ENCODE measurements at regions not wholly inside any gene's neighbourhood (a gene's known extent, or its start where the extent isn't known, plus 50 kb on each side); places are given as distances from the start of the nearest gene placed in this dataset.

- TF ChIP-seq PATZ1 (CRISPR knock-in tag; IDR thresholded peaks at IDR 0.05; ENCODE audit: borderline replicate concordance), result no peak
- no peak for TF ChIP-seq TBP (optimal IDR thresholded peaks at IDR 0.05; ENCODE audit: low read depth, low read length)
Observed at GRCh38 chr2:60644951-60645350, 91.5 kb upstream of the BCL11A start (continued).

- H3K9me3 ChIP-seq (replicated peaks; ENCODE audit: control insufficient read depth, insufficient read depth, low read depth, low read length), result no peaks in the 10 kb centered on the region
- intact Hi-C loops (cut with micrococcal nuclease), result no loop called here
- peaks cover 3 to 21% of the 10 kb centered on the region in 2 experiments; a peak in 4 of 5 replicates for H3K27me3 ChIP-seq (ENCODE audit: control insufficient read depth in 2 of 2, insufficient read depth in 2 of 2, low read length in 2 of 2)
- BruUV-seq (replicated peaks), result no TSS peak
- H2AFZ ChIP-seq (ENCODE audit: low read depth, low read length), result no peak overlapping the region
- ChIA-PET POLR2A (interaction anchor here (0.8 kb wide), 1 partner anchor 212 kb away, joined by 4 read pairs; no protein-coding TSS in a partner anchor), CTCF (ENCODE audit: low intra/inter-chr PET ratio) (no interaction called here)
- H4K20me1 ChIP-seq (replicated peaks; ENCODE audit: control insufficient read depth, insufficient read depth, low read length), result no peaks in the 10 kb centered on the region
- H3K9me1 ChIP-seq (ENCODE audit: control insufficient read depth, insufficient read depth, low read length), result no peaks in the 10 kb centered on the region
- H3K27ac ChIP-seq (ENCODE audit: extremely low read depth, low read depth, low read length), result no peak overlapping the region
- H3K36me3 ChIP-seq (ENCODE audit: control insufficient read depth, insufficient read depth, low read length), result no peaks in the 10 kb centered on the region
- no peak overlapping the region for H3K4me3 ChIP-seq
- FAIRE-seq, result no peak
- no peak overlapping the region for H3K9ac ChIP-seq (ENCODE audit: insufficient read depth in 1 of 2, low read depth in 2 of 2, low read length in 2 of 2)
- no peak overlapping the region for H3K4me2 ChIP-seq (ENCODE audit: insufficient read depth, low read length)
- in situ Hi-C loops (cut with MboI), result no loop called here
- ATAC-seq, result no peak
- no peaks in the 10 kb centered on the region for H3K4me1 ChIP-seq (replicated peaks in 1 of 2; ENCODE audit: control insufficient read depth in 2 of 2, insufficient read depth in 2 of 2, low read length in 2 of 2)
- DNase-seq (ENCODE audit: extremely low read depth in 1 of 4, low spot score in 3 of 4), result no peak
- no peaks in the 10 kb centered on the region for H3K79me2 ChIP-seq (ENCODE audit: control insufficient read depth, insufficient read depth, low read length)
- WGBS (ENCODE audit: insufficient coverage, low coverage, missing lambda C conversion rate), result 0% methylated on average over 5 of the region's 5 CpGs
- TF ChIP-seq CHD4 (IDR thresholded peaks at IDR 0.05; ENCODE audit: insufficient read depth, insufficient replicate concordance, low read depth, low read length, poor library complexity, severe bottlenecking), result no peak
- TF ChIP-seq FOSL1 (tag; conservative IDR thresholded peaks at IDR 0.05), result no peak
- no peak for TF ChIP-seq ZNF174 (CRISPR knock-in tag; IDR thresholded peaks at IDR 0.05)
- TF ChIP-seq GTF2F1 (IDR thresholded peaks at IDR 0.05; ENCODE audit: low read depth, low read length), result no peak
- TF ChIP-seq SIX5 (IDR thresholded peaks at IDR 0.05; ENCODE audit: borderline replicate concordance in 1 of 2, insufficient read depth in 1 of 2, low read depth in 1 of 2, low read length in 2 of 2), result no peak
- TF ChIP-seq ZNF785 (CRISPR knock-in tag; IDR thresholded peaks at IDR 0.05), result no peak
- no peak for TF ChIP-seq TFAP4 (CRISPR knock-in tag; IDR thresholded peaks at IDR 0.05; ENCODE audit: borderline replicate concordance)
- TF ChIP-seq MTA1 (IDR thresholded peaks at IDR 0.05; ENCODE audit: borderline replicate concordance), result no peak
- no peak for TF ChIP-seq ZNF133 (CRISPR knock-in tag; IDR thresholded peaks at IDR 0.05)
- no peak for TF ChIP-seq TBP (optimal IDR thresholded peaks at IDR 0.05; ENCODE audit: low read depth, low read length)
- TF ChIP-seq ZNF282 (CRISPR knock-in tag; IDR thresholded peaks at IDR 0.05), result no peak
- TF ChIP-seq ZC3H4 (CRISPR knock-in tag; IDR thresholded peaks at IDR 0.05; ENCODE audit: borderline replicate concordance), result no peak
- no peak for TF ChIP-seq ETV5 (CRISPR knock-in tag; IDR thresholded peaks at IDR 0.05; ENCODE audit: low read depth)
- no peak for TF ChIP-seq POLR2AphosphoS2 (IDR thresholded peaks at IDR 0.05; ENCODE audit: low read length)
- no peak for TF ChIP-seq UBTF (IDR thresholded peaks at IDR 0.05; ENCODE audit: borderline replicate concordance in 1 of 2, low read depth in 2 of 2, low read length in 2 of 2)
- TF ChIP-seq ZNF695 (CRISPR knock-in tag; IDR thresholded peaks at IDR 0.05), result no peak
Observed at GRCh38 chr2:60648191-60648590, 94.7 kb upstream of the BCL11A start.

Measured in K562 (cell line).